GM23338 (cell line): ENCODE measurements at regions not wholly inside any gene's neighbourhood (a gene's known extent, or its start where the extent isn't known, plus 50 kb on each side); places are given as distances from the start of the nearest gene placed in this dataset.

ENCODE experiments used
- ATAC-seq: fragments of 200-7000 bp; cut with Tn5 transposase; 3 replicates; pipeline ENCODE4 v1.9.1; 2020
- DNase-seq: peaks from one replicate; pipeline ENCODE4 v3.0.0-alpha.2; 2015; ENCODE audit warnings: low spot score
- H2AFZ ChIP-seq: fragments of 200-600 bp; sonication (generic); 2 replicates; pipeline ENCODE4 v1.8.0; 2016; ENCODE audit warnings: antibody characterized with exemption, mild to moderate bottlenecking, moderate library complexity
- H3F3A ChIP-seq: fragments of 200-600 bp; sonication (generic); replicated peaks from 2 replicates; pipeline ENCODE4 v1.8.0; 2017; ENCODE audit warnings: antibody characterized with exemption, mixed run types, low read depth
- H3K27ac ChIP-seq: fragments of 200-600 bp; sonication (generic); 2 replicates; pipeline ENCODE4 v1.6.1; 2016; ENCODE audit warnings: low read depth
- H3K27me3 ChIP-seq: fragments of 200-600 bp; sonication (generic); 2 replicates; pipeline ENCODE4 v1.8.0; 2016; ENCODE audit warnings: mild to moderate bottlenecking, mixed run types, moderate library complexity; ENCODE audit not compliant: insufficient read depth
- H3K36me3 ChIP-seq: fragments of 200-600 bp; sonication (generic); 2 replicates; pipeline ENCODE4 v1.8.0; 2016; ENCODE audit warnings: mild to moderate bottlenecking; ENCODE audit not compliant: insufficient read depth
- H3K4me1 ChIP-seq: fragments of 200-600 bp; sonication (generic); 2 replicates; pipeline ENCODE4 v1.8.0; 2016; ENCODE audit warnings: mild to moderate bottlenecking, moderate library complexity; ENCODE audit not compliant: insufficient read depth
- H3K4me2 ChIP-seq: fragments of 200-600 bp; sonication (generic); 2 replicates; pipeline ENCODE4 v1.7.1; 2017; ENCODE audit warnings: mixed run types
- H3K4me3 ChIP-seq: fragments of 200-600 bp; sonication (generic); 2 replicates; pipeline ENCODE4 v1.6.1; 2016; ENCODE audit warnings: mixed run types
- H3K79me2 ChIP-seq: fragments of 200-600 bp; sonication (generic); replicated peaks from 2 replicates; pipeline ENCODE4 v1.8.0; 2017; ENCODE audit warnings: mild to moderate bottlenecking; ENCODE audit not compliant: insufficient read depth
- H3K9me2 ChIP-seq: fragments of 200-600 bp; sonication (generic); 2 replicates; pipeline ENCODE4 v1.8.0; 2017; ENCODE audit not compliant: insufficient read depth
- H4K20me1 ChIP-seq: fragments of 200-600 bp; sonication (generic); replicated peaks from 2 replicates; pipeline ENCODE4 v1.8.0; 2017; ENCODE audit warnings: mild to moderate bottlenecking; ENCODE audit not compliant: insufficient read depth
- H3K27ac Mint-ChIP-seq: 2 replicates; pipeline ENCODE4 v1.8.0; 2020; ENCODE audit warnings: inconsistent platforms, mild to moderate bottlenecking, moderate library complexity, mixed read lengths
- H3K27me3 Mint-ChIP-seq: 3 replicates; pipeline ENCODE4 v1.8.0; 2022; ENCODE audit warnings: low read depth, mild to moderate bottlenecking, moderate library complexity, mixed read lengths, inconsistent platforms; ENCODE audit not compliant: insufficient read depth, poor library complexity
- H3K36me3 Mint-ChIP-seq: 3 replicates; pipeline ENCODE4 v1.8.0; 2021; ENCODE audit warnings: low read depth, mild to moderate bottlenecking, inconsistent platforms, moderate library complexity, mixed read lengths
- H3K4me1 Mint-ChIP-seq: 3 replicates; pipeline ENCODE4 v1.8.0; 2020; ENCODE audit warnings: mild to moderate bottlenecking, inconsistent platforms, mixed read lengths
- H3K4me3 Mint-ChIP-seq: 3 replicates; pipeline ENCODE4 v1.8.0; 2021; ENCODE audit warnings: moderate library complexity, mild to moderate bottlenecking, inconsistent platforms, mixed read lengths
- H3K9me3 Mint-ChIP-seq: 3 replicates; pipeline ENCODE4 v1.8.0; 2020; ENCODE audit warnings: moderate library complexity, mild to moderate bottlenecking, inconsistent platforms, mixed read lengths
- CREB1 ChIP-seq: fragments of 250-450 bp; sonication (Bioruptor Pico); IDR thresholded peaks from 2 replicates; pipeline ENCODE4 v1.5.0; 2020; ENCODE audit warnings: low read depth, mild to moderate bottlenecking, moderate library complexity
- CTCF ChIP-seq, 2 experiments: fragments of 200-600 bp in 1 of 2; sonication (generic) in 1 of 2; conservative IDR thresholded peaks; 2 replicates each; pipeline versions ENCODE4 v1.5.1 to v1.6.1; 2016 to 2017; ENCODE audit warnings: antibody characterized with exemption in 2 of 2, low read depth in 2 of 2, mild to moderate bottlenecking in 2 of 2, moderate library complexity in 1 of 2
- ETS1 ChIP-seq: IDR thresholded peaks from 2 replicates; pipeline ENCODE4 v1.6.1; 2016; ENCODE audit warnings: antibody characterized with exemption
- EZH2 ChIP-seq: fragments of 200-600 bp; sonication (generic); IDR thresholded peaks from one replicate; pipeline ENCODE4 v1.8.0; 2017; ENCODE audit warnings: antibody characterized with exemption, mild to moderate bottlenecking, low read depth; ENCODE audit not compliant: unreplicated experiment
- EZH2phosphoT487 ChIP-seq: fragments of 200-600 bp; sonication (generic); IDR thresholded peaks from one replicate; pipeline ENCODE4 v1.8.1; 2018; ENCODE audit warnings: antibody characterized with exemption; ENCODE audit not compliant: unreplicated experiment
- JUNB ChIP-seq: IDR thresholded peaks from one replicate; pipeline ENCODE4 v1.6.1; 2016; ENCODE audit warnings: antibody characterized with exemption; ENCODE audit not compliant: unreplicated experiment
- POLR2AphosphoS5 ChIP-seq: IDR thresholded peaks from 2 replicates; pipeline ENCODE4 v1.6.1; 2016; ENCODE audit warnings: antibody characterized with exemption, low read depth
- REST ChIP-seq: IDR thresholded peaks from one replicate; pipeline ENCODE4 v1.6.1; 2018; ENCODE audit warnings: antibody characterized with exemption; ENCODE audit not compliant: unreplicated experiment
- STAT1 ChIP-seq: IDR thresholded peaks from one replicate; pipeline ENCODE4 v1.6.1; 2016; ENCODE audit warnings: antibody characterized with exemption; ENCODE audit not compliant: unreplicated experiment
- ZNF114 ChIP-seq: fragments of 250-450 bp; sonication (Bioruptor Pico); IDR thresholded peaks from 2 replicates; pipeline ENCODE4 v1.5.0; 2020; ENCODE audit warnings: mild to moderate bottlenecking, moderate library complexity
- ZNF331 ChIP-seq: fragments of 250-450 bp; sonication (Bioruptor Pico); IDR thresholded peaks from 2 replicates; pipeline ENCODE4 v1.5.0; 2020; ENCODE audit warnings: low read depth, mild to moderate bottlenecking, moderate library complexity
- TF ChIP-seq, protein P1 (sequence below): fragments of 250-450 bp; sonication (Bioruptor Pico); IDR thresholded peaks from 2 replicates; pipeline ENCODE4 v1.5.0; 2020; ENCODE audit warnings: mild to moderate bottlenecking, moderate library complexity

GRCh38 chr2:12350821-12351220 is 365.9 kb upstream of the TRIB2 start (continued):
- no peak for TF ChIP-seq ETS1
- TF ChIP-seq EZH2phosphoT487: no peak

- Histone ChIP-seq H3K27ac (no peak overlapping the region), H4K20me1 (no peaks in the 10 kb centered on the region), H2AFZ (no peak overlapping the region), H3K36me3 (no peaks in the 10 kb centered on the region), H3K4me1 (no peaks in the 10 kb centered on the region), H3K79me2 (no peaks in the 10 kb centered on the region), H3K4me3 (no peak overlapping the region), H3K9me2 (0 out of 2 replicates have a peak, but pooled peaks cover 11% of the 10 kb centered on the region), H3K4me2 (no peak overlapping the region), H3K27me3 (no peaks in the 10 kb centered on the region), H3F3A (no peaks in the 10 kb centered on the region)
- Mint-ChIP-seq H3K4me1 (no peaks in the 10 kb centered on the region), H3K4me3 (no peak overlapping the region), H3K36me3 (no peaks in the 10 kb centered on the region), H3K27ac (no peak overlapping the region), H3K27me3 (peaks cover 2% of the 10 kb centered on the region), H3K9me3 (no peaks in the 10 kb centered on the region)
- ATAC-seq (no peak), DNase-seq (no peak)
- TF ChIP-seq EZH2phosphoT487 (no peak), JUNB (no peak), EZH2 (no peak), CTCF (conservative IDR thresholded peaks at IDR 0.05; ENCODE audit: low read depth in 2 of 2) (no peak), STAT1 (no peak), REST (no peak), ETS1 (no peak), POLR2AphosphoS5 (no peak), CREB1 (CRISPR knock-in tag) (no peak), ZNF114 (CRISPR knock-in tag) (no peak), ZNF331 (CRISPR knock-in tag) (no peak)
- TF ChIP-seq, protein P1, sequence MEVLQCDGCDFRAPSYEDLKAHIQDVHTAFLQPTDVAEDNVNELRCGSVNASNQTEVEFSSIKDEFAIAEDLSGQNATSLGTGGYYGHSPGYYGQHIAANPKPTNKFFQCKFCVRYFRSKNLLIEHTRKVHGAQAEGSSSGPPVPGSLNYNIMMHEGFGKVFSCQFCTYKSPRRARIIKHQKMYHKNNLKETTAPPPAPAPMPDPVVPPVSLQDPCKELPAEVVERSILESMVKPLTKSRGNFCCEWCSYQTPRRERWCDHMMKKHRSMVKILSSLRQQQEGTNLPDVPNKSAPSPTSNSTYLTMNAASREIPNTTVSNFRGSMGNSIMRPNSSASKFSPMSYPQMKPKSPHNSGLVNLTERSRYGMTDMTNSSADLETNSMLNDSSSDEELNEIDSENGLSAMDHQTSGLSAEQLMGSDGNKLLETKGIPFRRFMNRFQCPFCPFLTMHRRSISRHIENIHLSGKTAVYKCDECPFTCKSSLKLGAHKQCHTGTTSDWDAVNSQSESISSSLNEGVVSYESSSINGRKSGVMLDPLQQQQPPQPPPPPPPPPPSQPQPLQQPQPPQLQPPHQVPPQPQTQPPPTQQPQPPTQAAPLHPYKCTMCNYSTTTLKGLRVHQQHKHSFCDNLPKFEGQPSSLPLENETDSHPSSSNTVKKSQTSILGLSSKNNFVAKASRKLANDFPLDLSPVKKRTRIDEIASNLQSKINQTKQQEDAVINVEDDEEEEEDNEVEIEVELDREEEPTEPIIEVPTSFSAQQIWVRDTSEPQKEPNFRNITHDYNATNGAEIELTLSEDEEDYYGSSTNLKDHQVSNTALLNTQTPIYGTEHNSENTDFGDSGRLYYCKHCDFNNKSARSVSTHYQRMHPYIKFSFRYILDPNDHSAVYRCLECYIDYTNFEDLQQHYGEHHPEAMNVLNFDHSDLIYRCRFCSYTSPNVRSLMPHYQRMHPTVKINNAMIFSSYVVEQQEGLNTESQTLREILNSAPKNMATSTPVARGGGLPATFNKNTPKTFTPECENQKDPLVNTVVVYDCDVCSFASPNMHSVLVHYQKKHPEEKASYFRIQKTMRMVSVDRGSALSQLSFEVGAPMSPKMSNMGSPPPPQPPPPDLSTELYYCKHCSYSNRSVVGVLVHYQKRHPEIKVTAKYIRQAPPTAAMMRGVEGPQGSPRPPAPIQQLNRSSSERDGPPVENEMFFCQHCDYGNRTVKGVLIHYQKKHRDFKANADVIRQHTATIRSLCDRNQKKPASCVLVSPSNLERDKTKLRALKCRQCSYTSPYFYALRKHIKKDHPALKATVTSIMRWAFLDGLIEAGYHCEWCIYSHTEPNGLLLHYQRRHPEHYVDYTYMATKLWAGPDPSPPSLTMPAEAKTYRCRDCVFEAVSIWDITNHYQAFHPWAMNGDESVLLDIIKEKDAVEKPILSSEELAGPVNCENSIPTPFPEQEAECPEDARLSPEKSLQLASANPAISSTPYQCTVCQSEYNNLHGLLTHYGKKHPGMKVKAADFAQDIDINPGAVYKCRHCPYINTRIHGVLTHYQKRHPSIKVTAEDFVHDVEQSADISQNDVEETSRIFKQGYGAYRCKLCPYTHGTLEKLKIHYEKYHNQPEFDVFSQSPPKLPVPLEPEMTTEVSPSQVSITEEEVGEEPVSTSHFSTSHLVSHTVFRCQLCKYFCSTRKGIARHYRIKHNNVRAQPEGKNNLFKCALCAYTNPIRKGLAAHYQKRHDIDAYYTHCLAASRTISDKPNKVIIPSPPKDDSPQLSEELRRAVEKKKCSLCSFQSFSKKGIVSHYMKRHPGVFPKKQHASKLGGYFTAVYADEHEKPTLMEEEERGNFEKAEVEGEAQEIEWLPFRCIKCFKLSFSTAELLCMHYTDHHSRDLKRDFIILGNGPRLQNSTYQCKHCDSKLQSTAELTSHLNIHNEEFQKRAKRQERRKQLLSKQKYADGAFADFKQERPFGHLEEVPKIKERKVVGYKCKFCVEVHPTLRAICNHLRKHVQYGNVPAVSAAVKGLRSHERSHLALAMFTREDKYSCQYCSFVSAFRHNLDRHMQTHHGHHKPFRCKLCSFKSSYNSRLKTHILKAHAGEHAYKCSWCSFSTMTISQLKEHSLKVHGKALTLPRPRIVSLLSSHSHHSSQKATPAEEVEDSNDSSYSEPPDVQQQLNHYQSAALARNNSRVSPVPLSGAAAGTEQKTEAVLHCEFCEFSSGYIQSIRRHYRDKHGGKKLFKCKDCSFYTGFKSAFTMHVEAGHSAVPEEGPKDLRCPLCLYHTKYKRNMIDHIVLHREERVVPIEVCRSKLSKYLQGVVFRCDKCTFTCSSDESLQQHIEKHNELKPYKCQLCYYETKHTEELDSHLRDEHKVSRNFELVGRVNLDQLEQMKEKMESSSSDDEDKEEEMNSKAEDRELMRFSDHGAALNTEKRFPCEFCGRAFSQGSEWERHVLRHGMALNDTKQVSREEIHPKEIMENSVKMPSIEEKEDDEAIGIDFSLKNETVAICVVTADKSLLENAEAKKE: no peak
Observed at GRCh38 chr2:12352889-12353288, 363.8 kb upstream of the TRIB2 start.
